SH-SY5Y (cell line): ENCODE measurements at regions not wholly inside any gene's neighbourhood (a gene's known extent, or its start where the extent isn't known, plus 50 kb on each side); places are given as distances from the start of the nearest gene placed in this dataset.

ENCODE experiments used
- GATA2 ChIP-seq: IDR thresholded peaks from 2 replicates; pipeline ENCODE4 v1.6.1; 2011; ENCODE audit warnings: mild to moderate bottlenecking, low read depth, low read length
- GATA3 ChIP-seq: IDR thresholded peaks from 2 replicates; pipeline ENCODE4 v1.6.1; 2011; ENCODE audit warnings: low read depth, mild to moderate bottlenecking, low read length, moderate library complexity

DNA sequence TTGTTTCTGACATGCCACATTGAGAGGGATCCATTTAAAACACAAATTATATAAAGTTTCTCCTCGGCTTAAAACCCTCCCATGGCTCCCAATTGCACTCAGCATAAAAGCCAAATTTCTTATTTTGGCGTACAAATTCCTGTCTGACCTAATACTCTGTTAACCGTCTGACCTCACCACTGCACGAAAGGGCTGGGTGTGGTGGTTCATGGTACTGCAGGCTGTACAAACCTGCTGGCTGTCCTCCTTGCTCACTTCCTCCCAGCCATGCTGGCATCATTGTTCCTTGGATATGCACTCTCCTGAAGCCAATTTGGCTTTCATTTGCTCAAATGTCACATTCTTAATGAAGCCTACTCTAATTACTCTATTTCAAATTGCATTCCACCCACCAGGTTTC is 301.6 kb upstream of the C16orf82 start:
- no peak for TF ChIP-seq GATA2
- no peak for TF ChIP-seq GATA3
